ENCODE measurements at regions not wholly inside any gene's neighbourhood (a gene's known extent, or its start where the extent isn't known, plus 50 kb on each side); places are given as distances from the start of the nearest gene placed in this dataset.
"Not testable (repeated sequence)": the region's sequence is repeated elsewhere in the genome, so short reads cannot be mapped to it uniquely, and the experiment has no call there.

DNA sequence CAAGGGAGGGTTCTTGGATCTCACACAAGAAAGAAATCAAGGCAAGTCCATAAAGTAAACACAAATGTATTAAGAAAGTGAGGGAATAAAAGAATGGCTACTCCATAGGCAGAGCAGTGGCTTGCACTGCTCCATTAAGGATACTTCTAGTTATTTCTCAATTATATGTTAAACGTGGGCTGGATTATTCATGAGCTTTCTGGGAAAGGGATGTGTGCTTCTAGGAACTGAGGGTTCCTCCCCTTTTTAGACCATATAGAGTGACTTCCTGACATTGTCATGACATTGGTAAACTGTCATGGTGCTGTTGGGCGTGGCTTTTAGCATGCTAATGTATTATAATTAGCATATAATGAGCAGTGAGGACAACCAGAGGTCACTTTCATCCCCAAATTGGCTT lies 108.4 kb downstream of the SPIN4 start:
- H2BK5ac ChIP-seq (ENCODE audit: low read depth, low read length, poor library complexity, severe bottlenecking); H2BK20ac ChIP-seq (ENCODE audit: low read depth, low read length); H3K18ac ChIP-seq (ENCODE audit: low read depth, low read length); H2BK15ac ChIP-seq (ENCODE audit: low read depth, low read length); H3K4ac ChIP-seq (ENCODE audit: low read depth, low read length); CTCF ChIA-PET; H3K56ac ChIP-seq (ENCODE audit: extremely low read depth, insufficient read depth, low read length); DNase-seq; BruUV-seq (replicated peaks); H3K23ac ChIP-seq (ENCODE audit: low read depth, low read length); H2AK5ac ChIP-seq (ENCODE audit: low read depth, low read length); H3K27me3 ChIP-seq (ENCODE audit: control insufficient read depth, insufficient read depth, low read length); H3K4me1 ChIP-seq (ENCODE audit: control insufficient read depth, insufficient read depth, low read length); intact Hi-C loops (cut with micrococcal nuclease); H3K36me3 ChIP-seq (ENCODE audit: control insufficient read depth, insufficient read depth, low read length); H3K79me1 ChIP-seq (ENCODE audit: low read depth in 1 of 2, low read length in 2 of 2); dilution Hi-C loops (cut with HindIII; ENCODE audit: low sequenced_read_pairs, unreplicated experiment); in situ Hi-C loops (cut with MboI; ENCODE audit: low sequenced_read_pairs); H4K20me1 ChIP-seq (ENCODE audit: insufficient read depth, low read length); H4K8ac ChIP-seq (ENCODE audit: low read depth in 2 of 2, low read length in 2 of 2); H2AK9ac ChIP-seq (replicated peaks; ENCODE audit: low read depth, low read length, poor library complexity); H2BK120ac ChIP-seq (ENCODE audit: low read depth, low read length); H3K27ac ChIP-seq (ENCODE audit: insufficient read depth, low read length); H3K4me2 ChIP-seq (ENCODE audit: low read depth, low read length); H3K9me1 ChIP-seq (ENCODE audit: insufficient read depth, low read length); H2AFZ ChIP-seq (replicated peaks; ENCODE audit: low read length, poor library complexity); H3K9ac ChIP-seq (ENCODE audit: low read depth, low read length); H3K4me3 ChIP-seq (ENCODE audit: insufficient read depth, low read depth, low read length); POLR2A ChIA-PET (ENCODE audit: unreplicated experiment); H4K5ac ChIP-seq (ENCODE audit: low read depth, low read length); H3K14ac ChIP-seq (replicated peaks; ENCODE audit: low read depth, low read length); ATAC-seq (ENCODE audit: low read depth); H4K91ac ChIP-seq (ENCODE audit: insufficient read depth, low read depth, low read length); H3K9me3 ChIP-seq (ENCODE audit: control insufficient read depth, insufficient read depth, low read length): not testable (repeated sequence)
- no CpG with 5 or more reads among the region's 2 CpGs for WGBS, 2 experiments (ENCODE audit: extremely low coverage in 2 of 2, insufficient read length in 1 of 2)

GRCh38 chrX:63235963-63236362 lies 115.2 kb downstream of the SPIN4 start:
- H4K5ac ChIP-seq (ENCODE audit: low read depth, low read length); H3K9me3 ChIP-seq (ENCODE audit: control insufficient read depth, insufficient read depth, low read length); H3K4ac ChIP-seq (ENCODE audit: low read depth, low read length); BruUV-seq (replicated peaks); H2BK15ac ChIP-seq (ENCODE audit: low read depth, low read length); H3K23ac ChIP-seq (ENCODE audit: low read depth, low read length); H3K56ac ChIP-seq (ENCODE audit: extremely low read depth, insufficient read depth, low read length); H3K79me1 ChIP-seq (ENCODE audit: low read depth in 1 of 2, low read length in 2 of 2); H3K9me1 ChIP-seq (ENCODE audit: insufficient read depth, low read length); H2BK20ac ChIP-seq (ENCODE audit: low read depth, low read length); H2AK9ac ChIP-seq (replicated peaks; ENCODE audit: low read depth, low read length, poor library complexity); H2AK5ac ChIP-seq (ENCODE audit: low read depth, low read length); CTCF ChIA-PET; H2AFZ ChIP-seq (replicated peaks; ENCODE audit: low read length, poor library complexity); H3K4me1 ChIP-seq (ENCODE audit: control insufficient read depth, insufficient read depth, low read length); H4K20me1 ChIP-seq (ENCODE audit: insufficient read depth, low read length); H3K14ac ChIP-seq (replicated peaks; ENCODE audit: low read depth, low read length); DNase-seq; in situ Hi-C loops (cut with MboI; ENCODE audit: low sequenced_read_pairs); H4K8ac ChIP-seq (ENCODE audit: low read depth in 2 of 2, low read length in 2 of 2); H3K27me3 ChIP-seq (ENCODE audit: control insufficient read depth, insufficient read depth, low read length); H3K27ac ChIP-seq (ENCODE audit: insufficient read depth, low read length); ATAC-seq (ENCODE audit: low read depth); H3K18ac ChIP-seq (ENCODE audit: low read depth, low read length); H4K91ac ChIP-seq (ENCODE audit: insufficient read depth, low read depth, low read length); POLR2A ChIA-PET (ENCODE audit: unreplicated experiment); H3K4me3 ChIP-seq (ENCODE audit: insufficient read depth, low read depth, low read length); H2BK120ac ChIP-seq (ENCODE audit: low read depth, low read length); intact Hi-C loops (cut with micrococcal nuclease); H3K36me3 ChIP-seq (ENCODE audit: control insufficient read depth, insufficient read depth, low read length); H3K4me2 ChIP-seq (ENCODE audit: low read depth, low read length); H2BK5ac ChIP-seq (ENCODE audit: low read depth, low read length, poor library complexity, severe bottlenecking); H3K9ac ChIP-seq (ENCODE audit: low read depth, low read length); dilution Hi-C loops (cut with HindIII; ENCODE audit: low sequenced_read_pairs, unreplicated experiment): not testable (repeated sequence)
- no CpG with 5 or more reads among the region's 2 CpGs for WGBS, 2 experiments (ENCODE audit: extremely low coverage in 2 of 2, insufficient read length in 1 of 2)
